ENCODE measurements at regions not wholly inside any gene's neighbourhood (a gene's known extent, or its start where the extent isn't known, plus 50 kb on each side); places are given as distances from the start of the nearest gene placed in this dataset.

GRCh38 chr3:190972196-190972595 lies 109.7 kb upstream of the GMNC start:
- no peaks in the 10 kb centered on the region for H3K27me3 ChIP-seq (ENCODE audit: insufficient read depth, low read length)
- H2AFZ ChIP-seq (ENCODE audit: low read length): no peak overlapping the region
- H3K4me2 ChIP-seq (ENCODE audit: insufficient read depth, insufficient read length, low read length): no peak overlapping the region
- no peak for TF ChIP-seq CTCF (conservative IDR thresholded peaks at IDR 0.05)
- Mint-ChIP-seq H3K9me3 (no peaks in the 10 kb centered on the region), H3K36me3 (ENCODE audit: insufficient read depth in 1 of 3, low read depth in 3 of 3) (no peaks in the 10 kb centered on the region), H3K27ac (no peak overlapping the region), H3K4me3 (no peak overlapping the region), H3K4me1 (peaks cover 15 to 16% of the 10 kb centered on the region in 2 experiments), H3K27me3 (ENCODE audit: low read depth) (no peaks in the 10 kb centered on the region)
- no peak overlapping the region for H2BK20ac ChIP-seq (ENCODE audit: low read depth, low read length, poor library complexity, severe bottlenecking)
- no peak overlapping the region for H3K14ac ChIP-seq (ENCODE audit: insufficient read depth, low read length)
- no peaks in the 10 kb centered on the region for H3K9me3 ChIP-seq (ENCODE audit: control insufficient read depth, low read depth, low read length)
- no peaks in the 10 kb centered on the region for H4K20me1 ChIP-seq (ENCODE audit: control insufficient read depth, insufficient read depth, insufficient read length)
- H2BK12ac ChIP-seq (ENCODE audit: insufficient read length, low read depth, low read length): no peak overlapping the region
- no peak overlapping the region for H2AK5ac ChIP-seq (ENCODE audit: insufficient read length, low read length)
- no peak overlapping the region for H2BK5ac ChIP-seq (ENCODE audit: insufficient read length, low read length)
- H2BK120ac ChIP-seq (ENCODE audit: low read depth, low read length, poor library complexity, severe bottlenecking): no peak overlapping the region
- H3T11ph ChIP-seq (ENCODE audit: low read length): no peak overlapping the region
- no peak overlapping the region for H3K27ac ChIP-seq (ENCODE audit: insufficient read length, low read depth, low read length)
- H3K9ac ChIP-seq (ENCODE audit: extremely low read depth, insufficient read length, low read length): no peak overlapping the region
- H3K18ac ChIP-seq (ENCODE audit: insufficient read length, low read depth, low read length): no peak overlapping the region
- H3K23me2 ChIP-seq (ENCODE audit: insufficient read length, low read depth, low read length, poor library complexity, severe bottlenecking): no peaks in the 10 kb centered on the region
- H3K79me1 ChIP-seq (ENCODE audit: insufficient read depth, low read depth, low read length, poor library complexity, severe bottlenecking): no peaks in the 10 kb centered on the region
- H3K4me1 ChIP-seq (ENCODE audit: insufficient read depth, low read length): no peaks in the 10 kb centered on the region
- H3K4ac ChIP-seq (ENCODE audit: low read depth, low read length): no peak overlapping the region
- H4K5ac ChIP-seq (ENCODE audit: insufficient read length, low read depth, low read length): no peak overlapping the region
- no CpG with 5 or more reads among the region's 5 CpGs for WGBS (ENCODE audit: extremely low coverage, insufficient read length, low lambda C conversion rate)
- H2BK15ac ChIP-seq (ENCODE audit: low read depth, low read length): no peak overlapping the region
- no peak overlapping the region for H4K8ac ChIP-seq (replicated peaks; ENCODE audit: insufficient read length, low read depth, low read length)
- no peak for DNase-seq
- H3K79me2 ChIP-seq (ENCODE audit: insufficient read depth, low read length): no peaks in the 10 kb centered on the region
- H3K23ac ChIP-seq (ENCODE audit: insufficient read length, low read depth, low read length): no peak overlapping the region
- H3K56ac ChIP-seq (ENCODE audit: insufficient read length, low read depth, low read length): no peak overlapping the region
- no peak overlapping the region for H4K91ac ChIP-seq (ENCODE audit: insufficient read length, low read depth, low read length)

Measured in H9 (cell line).